GM21619 (cell line): ENCODE measurements at regions not wholly inside any gene's neighbourhood (a gene's known extent, or its start where the extent isn't known, plus 50 kb on each side); places are given as distances from the start of the nearest gene placed in this dataset.
A peak's percentile ranks its signal among the peaks of the same experiment; 100 is the strongest.
"Not testable (repeated sequence)": the region's sequence is repeated elsewhere in the genome, so short reads cannot be mapped to it uniquely, and the experiment has no call there.

Source experiments
- ATAC-seq: cut with Tn5 transposase; IDR thresholded peaks from one replicate; pipeline ENCODE4 v1.9.1; 2021; ENCODE audit not compliant: unreplicated experiment

DNA sequence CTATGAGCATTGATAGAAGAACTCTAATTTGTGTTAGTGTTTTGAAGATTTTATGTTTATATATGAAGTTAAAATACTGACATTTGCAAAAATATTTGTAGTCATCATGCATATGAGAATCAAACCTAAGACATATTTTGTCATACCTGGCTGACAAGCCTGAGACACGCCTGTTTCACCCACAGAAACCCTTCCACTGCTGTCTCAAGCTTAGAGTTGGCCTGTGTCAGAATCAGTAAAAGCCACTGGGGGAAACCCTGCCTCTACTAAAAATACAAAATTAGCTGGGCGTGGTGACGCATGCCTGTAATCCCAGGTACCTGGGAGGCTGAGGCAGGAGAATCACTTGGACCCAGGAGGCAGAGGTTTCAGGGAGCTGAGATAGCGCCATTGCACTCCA is 218.0 kb upstream of the C1QTNF3 start:
- not testable (repeated sequence) for ATAC-seq

GRCh38 chr5:34266151-34266550 is 223.1 kb upstream of the C1QTNF3 start:
- not testable (repeated sequence) for ATAC-seq

DNA sequence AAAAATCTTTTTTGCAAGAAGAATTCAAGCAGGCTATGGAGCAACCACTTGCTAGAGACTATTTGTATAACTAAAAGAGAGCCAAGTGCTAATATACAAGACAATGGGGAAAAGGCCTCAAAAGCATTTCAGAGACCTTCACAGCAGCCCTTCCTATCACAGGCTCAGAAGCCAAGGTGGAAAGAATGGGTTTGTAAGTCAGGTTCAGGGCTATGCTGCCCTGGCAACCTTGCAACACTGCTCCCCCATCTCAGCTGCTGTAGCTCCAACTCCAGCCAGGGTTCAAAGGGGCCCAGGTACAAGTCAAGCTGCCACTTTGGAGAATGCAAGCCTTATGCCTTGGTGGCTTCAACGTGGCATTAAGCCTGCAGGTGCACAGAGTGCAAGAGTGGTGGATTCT is 253.7 kb upstream of the C1QTNF3 start:
- not testable (repeated sequence) for ATAC-seq

GRCh38 chr5:34329201-34329600 is 286.2 kb upstream of the C1QTNF3 start:
- ATAC-seq = not testable (repeated sequence)

- not testable (repeated sequence) for ATAC-seq
Measured at GRCh38 chr5:34329611-34330108, 286.6 kb upstream of the C1QTNF3 start.

DNA sequence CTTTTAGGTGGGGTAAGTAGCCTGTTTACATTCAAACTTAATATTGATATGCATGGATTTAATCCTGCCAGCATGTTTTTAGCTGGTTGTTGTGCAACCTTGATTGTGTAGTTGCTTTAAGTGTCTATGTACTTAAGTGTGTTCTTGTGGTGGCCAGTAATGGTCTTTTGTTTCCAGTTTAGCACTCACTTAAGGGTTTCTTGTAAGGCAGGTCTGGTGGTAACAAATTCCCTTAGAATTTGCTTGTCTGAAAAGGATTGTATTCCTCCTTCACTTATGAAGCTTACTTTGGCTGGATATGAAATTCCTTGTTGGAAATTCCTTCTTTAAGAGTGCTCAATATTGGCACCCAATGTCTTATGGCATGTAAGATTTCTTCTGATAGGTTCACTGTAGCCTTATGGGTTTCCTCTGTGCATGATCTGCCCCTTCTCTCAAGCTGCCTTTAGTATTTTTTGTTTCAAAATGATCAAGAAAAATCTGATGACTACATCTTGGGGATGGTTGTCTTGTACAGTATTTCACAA is 289.0 kb upstream of the C1QTNF3 start:
- ATAC-seq = not testable (repeated sequence)

GRCh38 chr5:34339408-34340001 is 296.5 kb upstream of the C1QTNF3 start:
- not testable (repeated sequence) for ATAC-seq

DNA sequence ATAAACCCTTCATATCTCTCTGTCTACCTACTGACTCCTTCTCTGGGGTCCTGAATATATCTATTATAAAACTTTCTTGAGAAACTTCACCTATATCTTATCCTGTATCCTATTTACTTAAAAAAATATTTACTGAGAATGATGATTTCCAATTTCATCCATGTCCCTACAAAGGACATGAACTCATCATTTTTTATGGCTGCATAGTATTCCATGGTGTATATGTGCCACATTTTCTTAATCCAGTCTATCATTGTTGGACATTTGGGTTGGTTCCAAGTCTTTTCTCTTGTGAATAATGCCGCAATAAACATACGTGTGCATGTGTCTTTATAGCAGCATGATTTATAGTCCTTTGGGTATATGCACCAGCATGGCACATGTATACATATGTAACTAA is 301.7 kb upstream of the RAI14 start:
- not testable (repeated sequence) for ATAC-seq

DNA sequence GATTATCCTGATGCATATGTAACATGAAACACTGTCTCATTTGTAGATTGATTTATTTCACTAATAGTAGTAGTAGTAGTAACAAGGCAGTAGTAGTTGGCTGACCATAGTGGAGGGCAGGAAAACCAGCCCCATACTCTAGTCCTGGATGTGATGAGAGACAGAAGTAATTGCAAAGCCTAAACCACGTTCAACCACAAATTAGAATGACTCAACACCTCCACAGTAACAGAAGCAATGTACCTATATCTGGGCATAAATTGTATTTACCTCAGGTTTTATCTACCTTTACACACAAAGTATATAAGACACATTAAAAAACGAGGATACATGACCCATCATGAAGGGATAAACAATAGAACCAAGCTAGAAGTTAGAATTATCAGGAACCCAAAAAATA is 284.7 kb upstream of the RAI14 start:
- not testable (repeated sequence) for ATAC-seq

GRCh38 chr5:34371817-34372216 is 284.3 kb upstream of the RAI14 start:
- not testable (repeated sequence) for ATAC-seq

- ATAC-seq = not testable (repeated sequence)
Measured at GRCh38 chr5:34372739-34373138, 283.4 kb upstream of the RAI14 start.

DNA sequence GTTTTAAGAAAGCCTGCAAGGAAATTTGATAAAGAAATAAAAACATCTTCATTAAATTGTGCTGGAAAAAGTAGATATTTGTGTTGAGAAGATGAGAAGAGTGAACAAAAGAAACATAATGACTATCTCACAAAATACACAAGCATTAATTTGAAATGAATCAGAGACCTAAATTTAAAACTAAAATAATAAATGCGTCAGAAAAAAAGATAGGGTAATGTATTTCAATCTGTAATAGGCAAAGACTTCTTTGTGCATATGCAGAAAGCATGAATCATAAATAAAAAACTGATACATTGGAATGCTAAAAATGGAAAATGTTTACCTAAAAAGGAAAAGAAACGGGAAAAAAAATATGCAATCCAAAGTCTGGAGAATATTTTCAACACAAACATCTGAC is 278.5 kb upstream of the RAI14 start:
- not testable (repeated sequence) for ATAC-seq

DNA sequence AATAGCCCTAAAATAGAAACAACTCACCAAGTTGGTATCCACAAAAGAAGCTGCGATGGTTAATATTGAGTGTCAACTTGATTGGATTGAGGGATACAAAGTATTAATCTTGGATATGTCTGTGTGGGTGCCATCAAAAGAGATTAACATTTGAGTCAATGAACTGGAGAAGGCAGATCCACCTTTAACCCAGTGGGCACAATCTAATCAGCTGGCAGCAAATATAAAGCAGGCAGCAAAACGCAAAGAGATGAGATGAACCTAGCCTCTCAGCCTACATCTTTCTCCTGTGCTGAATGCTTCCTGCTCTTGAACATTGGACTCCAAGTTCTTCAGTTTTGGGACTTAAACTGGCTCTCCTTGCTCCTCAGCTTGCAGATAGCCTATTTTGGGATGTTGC is 277.6 kb upstream of the RAI14 start:
- not testable (repeated sequence) for ATAC-seq

- not testable (repeated sequence) for ATAC-seq
Measured at GRCh38 chr5:34388754-34389153, 267.4 kb upstream of the RAI14 start.

GRCh38 chr5:34409373-34409772 is 246.8 kb upstream of the RAI14 start:
- ATAC-seq = no peak

DNA sequence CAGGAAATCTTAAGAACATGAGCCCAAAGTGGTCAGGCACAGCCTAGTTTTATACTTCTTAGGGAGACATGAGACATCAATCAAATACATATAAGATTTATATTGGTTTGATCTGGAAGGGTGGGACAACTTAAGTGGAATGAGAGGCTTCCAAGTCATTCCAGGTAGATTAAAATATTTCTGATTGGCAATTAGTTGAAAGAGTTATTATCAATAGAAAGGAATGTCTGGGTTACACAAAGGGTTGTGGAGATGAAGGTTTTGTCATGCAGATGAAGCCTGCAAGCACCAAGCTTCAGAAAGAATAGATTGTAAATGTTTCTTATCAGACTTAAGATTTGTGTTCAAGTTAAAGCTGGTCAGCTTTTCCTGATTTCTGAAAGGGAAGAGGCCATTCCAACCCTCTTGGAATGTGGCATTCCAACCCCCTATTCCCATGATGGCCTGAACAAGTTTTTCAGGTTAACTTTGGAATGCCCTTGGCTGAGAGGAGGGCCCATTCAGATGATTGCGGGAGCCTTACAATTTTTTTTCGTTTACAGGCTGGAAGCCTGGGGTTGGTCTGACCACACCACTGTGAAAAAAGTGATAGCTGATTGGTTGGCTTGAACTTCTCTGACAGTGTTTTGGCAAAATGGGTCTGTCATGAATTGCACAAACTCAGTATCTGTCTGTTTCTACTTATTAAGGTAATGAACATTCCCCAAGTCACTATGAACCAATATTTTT is 245.6 kb upstream of the RAI14 start:
- no peak for ATAC-seq

DNA sequence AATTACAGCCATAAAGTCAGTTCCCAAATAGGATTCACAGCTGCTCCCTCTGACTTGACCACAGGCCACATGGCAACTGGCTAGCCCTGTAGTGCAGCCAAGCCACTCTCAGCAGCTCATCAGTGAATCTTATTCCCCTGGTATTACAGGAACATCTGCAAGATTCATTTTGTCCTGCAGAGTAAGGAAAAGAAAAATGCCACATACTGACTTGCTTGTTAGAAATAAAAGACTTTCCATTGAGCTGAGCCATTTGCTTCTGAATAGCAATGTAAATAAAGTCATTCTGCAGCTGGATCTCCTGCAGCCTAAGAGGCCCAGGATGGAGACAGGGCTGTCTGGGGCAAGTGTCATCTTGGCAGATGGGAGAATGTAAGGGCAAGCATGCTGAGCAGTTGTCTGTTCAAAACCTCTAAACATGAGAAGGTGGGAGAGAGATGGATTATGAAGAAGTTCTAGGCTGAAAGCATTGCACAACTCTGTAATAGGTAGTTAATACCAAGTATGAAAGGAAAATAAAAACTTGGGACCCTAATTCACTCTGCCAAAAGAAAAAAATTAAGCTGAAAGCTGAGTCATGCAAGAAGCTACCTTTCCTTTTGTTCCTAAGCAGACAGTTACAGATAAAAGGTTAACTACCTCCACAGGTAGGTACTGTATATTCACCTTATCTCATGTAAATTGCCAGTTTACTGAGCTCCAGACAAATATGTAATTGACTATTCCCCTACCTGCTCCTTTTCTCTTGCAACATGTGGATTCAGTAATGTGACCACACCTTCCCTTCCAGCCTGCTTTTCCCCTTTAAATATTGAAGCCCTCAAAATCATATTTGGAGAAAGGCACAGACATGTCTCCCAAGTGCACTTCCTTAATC is 244.4 kb upstream of the RAI14 start:
- ATAC-seq = no peak

GRCh38 chr5:34412736-34413135 is 243.4 kb upstream of the RAI14 start:
- ATAC-seq = no peak

- peak; percentile 100 for ATAC-seq
Measured at GRCh38 chr5:34415559-34416198, 240.4 kb upstream of the RAI14 start.

- ATAC-seq = no peak
Measured at GRCh38 chr5:34416501-34417008, 239.6 kb upstream of the RAI14 start.
